GM12878 (cell line): ENCODE measurements at regions not wholly inside any gene's neighbourhood (a gene's known extent, or its start where the extent isn't known, plus 50 kb on each side); places are given as distances from the start of the nearest gene placed in this dataset.
A peak's percentile ranks its signal among the peaks of the same experiment; 100 is the strongest.

Source experiments
- ATAC-seq: fragments of 200-7000 bp; cut with Tn5 transposase; 3 replicates; pipeline ENCODE4 v1.9.1; 2020; ENCODE audit warnings: mild to moderate bottlenecking, moderate library complexity
- BruUV-seq: library from RNA; stranded (reverse); fragments of 400-500 nt; replicated peaks from 2 replicates; lab custom pipeline; 2021; lab: Mats Ljungman, UMichigan
- CTCF ChIA-PET: fragments of 300-600 bp; sonication (Branson Sonifier 250); formaldehyde crosslinking; extraction: SDS; loops from one replicate; lab custom pipeline; 2021; ENCODE audit warnings: inconsistent platforms; lab: Yijun Ruan, JAX
- POLR2A ChIA-PET: fragments of 350-600 bp; formaldehyde crosslinking; extraction: SDS; loops from one replicate; lab custom pipeline; 2021; ENCODE audit warnings: inconsistent platforms; lab: Charles Lee
- RAD21 ChIA-PET: fragments of 300-600 bp; sonication (Branson Sonifier 250); formaldehyde crosslinking; loops from one replicate; lab custom pipeline; 2023; ENCODE audit warnings: antibody characterized with exemption; ENCODE audit not compliant: unreplicated experiment; lab: Charles Lee
- SMC1A ChIA-PET: fragments of 300-600 bp; sonication (Branson Sonifier 250); formaldehyde crosslinking; loops from one replicate; lab custom pipeline; 2023; ENCODE audit not compliant: unreplicated experiment, uncharacterized antibody; lab: Charles Lee
- DNase-seq: peaks from one replicate; pipeline ENCODE4 v3.0.0-alpha.2; 2011; ENCODE audit warnings: low read depth, low spot score
- FAIRE-seq: peaks from 3 replicates; lab custom pipeline; 2011; peaks lifted over from hg19 to GRCh38; lab: Jason Lieb, UNC
- H2AFZ ChIP-seq: 2 replicates; pipeline ENCODE4 v1.6.0; 2011; ENCODE audit warnings: low read depth, low read length, control low read depth; ENCODE audit not compliant: control insufficient read depth
- H3K27ac ChIP-seq: 2 replicates; pipeline ENCODE4 v1.5.1; 2011; ENCODE audit warnings: control low read depth; ENCODE audit not compliant: control insufficient read depth, insufficient read depth
- H3K27me3 ChIP-seq, 2 experiments: replicated peaks in 1 of 2; 2 replicates each; pipeline versions ENCODE4 v1.6.0 to v1.6.1; 2011; ENCODE audit warnings: low read length in 1 of 2; ENCODE audit not compliant: control insufficient read depth in 2 of 2, insufficient read depth in 2 of 2
- H3K36me3 ChIP-seq, 2 experiments: 2 replicates each; pipeline ENCODE4 v1.5.1; 2011; ENCODE audit warnings: low read length in 1 of 2; ENCODE audit not compliant: control insufficient read depth in 2 of 2, insufficient read depth in 2 of 2
- H3K4me1 ChIP-seq: 2 replicates; pipeline ENCODE4 v1.6.1; 2011; ENCODE audit warnings: mild to moderate bottlenecking, low read length, moderate library complexity, mixed read lengths; ENCODE audit not compliant: control insufficient read depth, insufficient read depth
- H3K4me2 ChIP-seq: 2 replicates; pipeline ENCODE4 v1.6.0; 2011; ENCODE audit warnings: control low read depth; ENCODE audit not compliant: control insufficient read depth, insufficient read depth
- H3K4me3 ChIP-seq: fragments of 200-600 bp; sonication (generic); 2 replicates; pipeline ENCODE4 v1.5.1; 2016
- H3K79me2 ChIP-seq: 2 replicates; pipeline ENCODE4 v1.6.0; 2011; ENCODE audit warnings: low read length; ENCODE audit not compliant: control insufficient read depth, insufficient read depth
- H3K9ac ChIP-seq: 2 replicates; pipeline ENCODE4 v1.8.0; 2011; ENCODE audit warnings: low read length, control low read depth, mixed read lengths; ENCODE audit not compliant: control insufficient read depth, insufficient read depth
- H3K9me3 ChIP-seq: replicated peaks from 3 replicates; pipeline ENCODE4 v1.5.1; 2011; ENCODE audit warnings: mild to moderate bottlenecking, low read length; ENCODE audit not compliant: control insufficient read depth, insufficient read depth
- H4K20me1 ChIP-seq: 2 replicates; pipeline ENCODE4 v1.6.0; 2011; ENCODE audit not compliant: control insufficient read depth, insufficient read depth
- BACH1 ChIP-seq: fragments of 450-650 bp; IDR thresholded peaks from 2 replicates; pipeline ENCODE4 v1.6.1; 2017; ENCODE audit warnings: mild to moderate bottlenecking, borderline replicate concordance
- BCL3 ChIP-seq: IDR thresholded peaks from 2 replicates; pipeline ENCODE4 v1.6.1; 2011; ENCODE audit warnings: borderline replicate concordance, low read depth, mild to moderate bottlenecking, moderate library complexity, low read length; ENCODE audit not compliant: insufficient read depth, poor library complexity, severe bottlenecking
- BCLAF1 ChIP-seq: fragments of 450-650 bp; IDR thresholded peaks from 2 replicates; pipeline ENCODE4 v1.6.1; 2017; ENCODE audit warnings: antibody characterized with exemption, mild to moderate bottlenecking, moderate library complexity
- IRF3 ChIP-seq: fragments of 450-650 bp; IDR thresholded peaks from 2 replicates; pipeline ENCODE4 v1.6.1; 2014; ENCODE audit warnings: mild to moderate bottlenecking
- JUNB ChIP-seq: IDR thresholded peaks from 2 replicates; pipeline ENCODE4 v1.6.1; 2016; ENCODE audit warnings: antibody characterized with exemption, mild to moderate bottlenecking
- KAT2A ChIP-seq: conservative IDR thresholded peaks from 2 replicates; pipeline ENCODE4 v1.6.1; 2011; ENCODE audit warnings: low read depth, low read length; ENCODE audit not compliant: control insufficient read depth
- MEF2B ChIP-seq: fragments of 450-650 bp; IDR thresholded peaks from 2 replicates; pipeline ENCODE4 v1.6.1; 2018; ENCODE audit warnings: mild to moderate bottlenecking, moderate library complexity; ENCODE audit not compliant: partially characterized antibody, poor library complexity, severe bottlenecking
- NFYB ChIP-seq: IDR thresholded peaks from 2 replicates; pipeline ENCODE4 v1.6.1; 2011; ENCODE audit warnings: low read depth, mild to moderate bottlenecking, low read length, improper control_type of control experiment, moderate library complexity; ENCODE audit not compliant: insufficient read depth
- NR2C2 ChIP-seq: IDR thresholded peaks from 2 replicates; pipeline ENCODE4 v1.6.1; 2011; ENCODE audit warnings: borderline replicate concordance, low read depth; ENCODE audit not compliant: control insufficient read depth, insufficient read length
- PBX3 ChIP-seq: IDR thresholded peaks from 2 replicates; pipeline ENCODE4 v1.6.1; 2011; ENCODE audit warnings: mild to moderate bottlenecking, low read depth, low read length, moderate library complexity; ENCODE audit not compliant: insufficient replicate concordance
- SMAD5 ChIP-seq: IDR thresholded peaks from 2 replicates; pipeline ENCODE4 v1.6.1; 2016; ENCODE audit warnings: antibody characterized with exemption, low read depth
- SRF ChIP-seq, 2 experiments: IDR thresholded peaks; 2 replicates each; pipeline ENCODE4 v1.6.1; 2011; ENCODE audit warnings: low read depth in 2 of 2, low read length in 2 of 2, mild to moderate bottlenecking in 1 of 2, moderate library complexity in 1 of 2
- WGBS: methylation state at CpG from one replicate; pipeline ENCODE4 v1.1.6; 2016; ENCODE audit warnings: low lambda C conversion rate; ENCODE audit not compliant: insufficient replicate concordance, insufficient coverage; ENCODE audit errors: missing lambda C conversion rate; 5-methylcytosine and 5-hydroxymethylcytosine counted together
- in situ Hi-C: fragments of 300-500 bp; cut with MboI; formaldehyde crosslinking; loops from 9 replicates; pipeline ENCODE4 v1.14.3; 2018; ENCODE audit warnings: mixed read lengths
- intact Hi-C: fragments of 100-400 bp; cut with micrococcal nuclease; formaldehyde crosslinking; loops from one replicate; pipeline ENCODE4 v1.14.2; 2022; ENCODE audit not compliant: unreplicated experiment

- TF ChIP-seq BCLAF1, result no peak
Measured at GRCh38 chr2:128731994-128732650, 413.5 kb upstream of the HS6ST1 start (continued).

- ChIA-PET RAD21 (no interaction called here), POLR2A (no interaction called here)
- FAIRE-seq, result no peak
- TF ChIP-seq SRF (IDR thresholded peaks at IDR 0.05; ENCODE audit: low read depth in 2 of 2, low read length in 2 of 2) (0 out of 4 replicates have a peak, but pooled peaks of 1 of the 2 experiments have one; percentile 6), JUNB (0 out of 2 replicates have a peak, but pooled peaks have one; percentile 6), NR2C2 (no peak), BCL3 (peak; percentile 50), SMAD5 (no peak), IRF3 (no peak), MEF2B (peak; percentile 77), KAT2A (no peak), BACH1 (0 out of 2 replicates have a peak, but pooled peaks have one; percentile 27), PBX3 (peak; percentile 26), NFYB (peak; percentile 38; the same call in 1 of the 2 replicates)
Measured at GRCh38 chr2:128732976-128733431, 414.3 kb upstream of the HS6ST1 start.

More at GRCh38 chr2:128732976-128733431, 414.3 kb upstream of the HS6ST1 start:
- ATAC-seq (peak; percentile 63), DNase-seq (no peak)
- ChIA-PET SMC1A (no interaction called here), CTCF (no interaction called here)
- Histone ChIP-seq H3K9ac (no peak overlapping the region), H3K4me1 (peaks cover 3% of the 10 kb centered on the region), H3K27me3 (peaks cover 0 to 1% of the 10 kb centered on the region in 2 experiments; a peak in 1 of 4 replicates), H3K9me3 (no peaks in the 10 kb centered on the region; the same call in 2 of the 3 replicates), H3K36me3 (no peaks in the 10 kb centered on the region), H3K79me2 (no peaks in the 10 kb centered on the region), H3K27ac (no peak overlapping the region), H3K4me2 (no peak overlapping the region), H2AFZ (no peak overlapping the region), H3K4me3 (no peak overlapping the region), H4K20me1 (no peaks in the 10 kb centered on the region)
- 18% methylated on average over 4 of the region's 4 CpGs for WGBS
- no TSS peak for BruUV-seq
- intact Hi-C loops, result loop anchor here (10.0 kb wide), 1 partner anchor 408 kb away; no protein-coding TSS in a partner anchor
- in situ Hi-C loops, result loop anchor here (5.0 to 10.0 kb wide), 2 partner anchors 664 to 1122 kb away; no protein-coding TSS in a partner anchor
